Trophoblast cell (in vitro differentiated cells and primary cell): ENCODE measurements at regions not wholly inside any gene's neighbourhood (a gene's known extent, or its start where the extent isn't known, plus 50 kb on each side); places are given as distances from the start of the nearest gene placed in this dataset.

ENCODE experiments used
- DNase-seq, 2 donors: peaks; one replicate each; pipeline ENCODE4 v3.0.0-alpha.2; 2016
- H2AFZ ChIP-seq: 2 replicates; pipeline ENCODE4 v1.6.1; 2013; ENCODE audit warnings: low read length, moderate library complexity, mild to moderate bottlenecking; ENCODE audit not compliant: insufficient read depth, poor library complexity
- H2AK5ac ChIP-seq: 2 replicates; pipeline ENCODE4 v1.6.1; 2013; ENCODE audit warnings: mild to moderate bottlenecking, low read length
- H2BK120ac ChIP-seq: 2 replicates; pipeline ENCODE4 v1.6.1; 2013; ENCODE audit warnings: low read length, mild to moderate bottlenecking, moderate library complexity; ENCODE audit not compliant: insufficient read depth, poor library complexity
- H2BK12ac ChIP-seq: 2 replicates; pipeline ENCODE4 v1.6.1; 2013; ENCODE audit warnings: mild to moderate bottlenecking, low read length, moderate library complexity
- H2BK5ac ChIP-seq: 2 replicates; pipeline ENCODE4 v1.6.1; 2013; ENCODE audit warnings: low read length, low read depth, moderate library complexity, mild to moderate bottlenecking; ENCODE audit not compliant: poor library complexity
- H3K14ac ChIP-seq: 2 replicates; pipeline ENCODE4 v1.6.1; 2013; ENCODE audit warnings: mild to moderate bottlenecking, low read length
- H3K18ac ChIP-seq: 2 replicates; pipeline ENCODE4 v1.6.1; 2013; ENCODE audit warnings: mild to moderate bottlenecking, low read length
- H3K23ac ChIP-seq: 2 replicates; pipeline ENCODE4 v1.6.1; 2013; ENCODE audit warnings: low read length
- H3K27ac ChIP-seq: 2 replicates; pipeline ENCODE4 v1.5.1; 2013; ENCODE audit warnings: low read depth, mild to moderate bottlenecking, inconsistent platforms, low read length, moderate library complexity
- H3K27me3 ChIP-seq: 2 replicates; pipeline ENCODE4 v1.6.1; 2013; ENCODE audit warnings: inconsistent platforms, mild to moderate bottlenecking, low read length, moderate library complexity; ENCODE audit not compliant: insufficient read depth
- H3K36me3 ChIP-seq, 2 experiments: 1 replicate in 1 of 2; 2 replicates in 1 of 2; pipeline ENCODE4 v1.6.1; 2013; ENCODE audit warnings: low read length in 2 of 2, mild to moderate bottlenecking in 2 of 2, moderate library complexity in 1 of 2; ENCODE audit not compliant: insufficient read depth in 2 of 2, control insufficient read depth in 1 of 2
- H3K4ac ChIP-seq: 2 replicates; pipeline ENCODE4 v1.6.1; 2013; ENCODE audit warnings: low read depth, mild to moderate bottlenecking, low read length, moderate library complexity
- H3K4me1 ChIP-seq, 2 experiments: 1 replicate in 1 of 2; 2 replicates in 1 of 2; pipeline ENCODE4 v1.6.1; 2013; ENCODE audit warnings: low read length in 2 of 2, mild to moderate bottlenecking in 2 of 2, moderate library complexity in 1 of 2; ENCODE audit not compliant: insufficient read depth in 2 of 2, control insufficient read depth in 1 of 2
- H3K4me2 ChIP-seq: 2 replicates; pipeline ENCODE4 v1.6.1; 2013; ENCODE audit warnings: inconsistent platforms, mild to moderate bottlenecking, low read length, moderate library complexity
- H3K4me3 ChIP-seq: 2 replicates; pipeline ENCODE4 v1.5.1; 2013; ENCODE audit warnings: mild to moderate bottlenecking, low read depth, low read length, inconsistent platforms
- H3K79me1 ChIP-seq: one replicate; pipeline ENCODE4 v1.6.1; 2013; ENCODE audit warnings: low read length
- H3K79me2 ChIP-seq: 2 replicates; pipeline ENCODE4 v1.6.1; 2013; ENCODE audit warnings: low read length, mild to moderate bottlenecking; ENCODE audit not compliant: control insufficient read depth, insufficient read depth, poor library complexity
- H3K9ac ChIP-seq: 2 replicates; pipeline ENCODE4 v1.6.1; 2013; ENCODE audit warnings: mild to moderate bottlenecking, low read length
- H3K9me3 ChIP-seq: 2 replicates; pipeline ENCODE4 v1.6.1; 2013; ENCODE audit warnings: low read depth, mild to moderate bottlenecking, control low read depth, inconsistent platforms, low read length; ENCODE audit not compliant: insufficient read depth
- H4K12ac ChIP-seq: 2 replicates; pipeline ENCODE4 v1.6.1; 2013; ENCODE audit warnings: low read depth, mild to moderate bottlenecking, low read length, moderate library complexity
- H4K8ac ChIP-seq: 2 replicates; pipeline ENCODE4 v1.6.1; 2013; ENCODE audit warnings: low read depth, mild to moderate bottlenecking, low read length, moderate library complexity
- H4K91ac ChIP-seq: one replicate; pipeline ENCODE4 v1.6.1; 2013; ENCODE audit warnings: low read depth, mild to moderate bottlenecking, low read length, moderate library complexity
- WGBS: extraction: QIAGEN DNeasy Blood & Tissue Kit; methylation state at CpG from one replicate; pipeline ENCODE4 v1.1.7; 2013; ENCODE audit warnings: missing lambda C conversion rate; ENCODE audit not compliant: insufficient read length, insufficient coverage; ENCODE audit errors: extremely low coverage; 5-methylcytosine and 5-hydroxymethylcytosine counted together

DNA sequence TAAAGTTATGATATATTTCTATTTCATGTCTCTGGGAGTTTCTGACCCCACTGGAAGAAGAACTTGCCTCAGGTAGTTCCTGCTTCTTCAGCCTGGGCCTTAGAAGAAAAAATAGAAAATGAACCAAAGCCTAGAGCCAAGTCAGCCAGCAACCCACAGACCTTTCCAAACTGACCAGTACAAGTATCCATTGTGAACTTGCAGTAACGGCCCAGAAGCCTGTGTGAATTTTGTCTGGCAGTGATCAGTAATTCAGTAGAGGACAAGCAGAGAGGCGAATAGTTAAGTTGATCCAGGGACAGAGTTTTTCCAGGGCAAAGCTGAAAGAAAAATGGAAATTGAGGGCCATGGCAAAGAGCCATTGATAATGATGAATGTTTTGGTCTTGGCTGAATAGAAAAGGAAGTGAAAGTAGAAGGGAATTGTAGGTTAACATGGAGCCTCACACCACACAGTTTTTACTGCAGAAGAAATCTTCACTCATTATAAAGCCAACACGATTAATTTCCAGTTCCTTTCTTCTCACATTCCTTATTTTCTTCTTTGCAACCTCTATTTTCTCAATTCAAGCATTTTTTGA is 311.8 kb downstream of the BTG1 start:
- Histone ChIP-seq H4K91ac (no peak overlapping the region), H3K14ac (no peak overlapping the region), H3K9ac (no peak overlapping the region), H3K79me2 (no peaks in the 10 kb centered on the region), H2BK12ac (no peak overlapping the region), H3K4me2 (no peak overlapping the region), H3K36me3 (no peaks in the 10 kb centered on the region), H3K4ac (no peak overlapping the region), H4K12ac (no peak overlapping the region), H3K27ac (no peak overlapping the region), H3K4me3 (no peak overlapping the region), H4K8ac (no peak overlapping the region), H3K18ac (no peak overlapping the region), H2BK5ac (no peak overlapping the region), H3K23ac (no peak overlapping the region), H3K4me1 (no peaks in the 10 kb centered on the region), H2AFZ (no peak overlapping the region), H2BK120ac (no peak overlapping the region), H2AK5ac (no peak overlapping the region), H3K27me3 (no peaks in the 10 kb centered on the region), H3K9me3 (no peaks in the 10 kb centered on the region), H3K79me1 (no peaks in the 10 kb centered on the region)
- no CpG with 5 or more reads among the region's 3 CpGs for WGBS
- DNase-seq = no peak

DNA sequence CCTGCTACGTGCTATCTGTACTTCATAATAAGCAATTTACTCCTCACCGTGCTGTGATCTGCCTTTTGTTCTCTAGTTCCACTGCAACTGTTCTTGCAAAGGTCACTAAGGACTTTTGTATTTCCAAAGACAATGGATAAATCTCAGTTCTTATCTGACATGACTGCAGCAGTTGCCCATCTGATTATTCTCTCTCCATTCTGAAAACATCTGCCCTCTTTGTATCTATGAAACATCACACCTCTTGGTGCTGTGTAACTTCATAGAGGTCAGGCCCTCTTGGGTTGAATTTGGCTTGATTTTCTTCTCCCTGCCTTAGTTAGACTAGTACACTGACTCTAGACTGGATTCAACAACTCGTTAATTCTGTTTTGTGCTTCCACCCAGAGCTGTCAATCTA is 319.6 kb downstream of the BTG1 start:
- Histone ChIP-seq H4K91ac (no peak overlapping the region), H4K12ac (no peak overlapping the region), H3K9me3 (no peaks in the 10 kb centered on the region), H3K18ac (no peak overlapping the region), H3K23ac (no peak overlapping the region), H2BK120ac (no peak overlapping the region), H3K79me1 (no peaks in the 10 kb centered on the region), H3K27ac (no peak overlapping the region), H3K36me3 (no peaks in the 10 kb centered on the region), H2BK12ac (no peak overlapping the region), H2BK5ac (no peak overlapping the region), H3K79me2 (no peaks in the 10 kb centered on the region), H3K4me3 (no peak overlapping the region), H4K8ac (no peak overlapping the region), H2AFZ (no peak overlapping the region), H3K27me3 (no peaks in the 10 kb centered on the region), H3K4ac (no peak overlapping the region), H2AK5ac (no peak overlapping the region), H3K14ac (no peak overlapping the region), H3K4me1 (no peaks in the 10 kb centered on the region), H3K4me2 (no peak overlapping the region), H3K9ac (no peak overlapping the region)
- WGBS = no CpG with 5 or more reads among the region's 3 CpGs
- DNase-seq = no peak

DNA sequence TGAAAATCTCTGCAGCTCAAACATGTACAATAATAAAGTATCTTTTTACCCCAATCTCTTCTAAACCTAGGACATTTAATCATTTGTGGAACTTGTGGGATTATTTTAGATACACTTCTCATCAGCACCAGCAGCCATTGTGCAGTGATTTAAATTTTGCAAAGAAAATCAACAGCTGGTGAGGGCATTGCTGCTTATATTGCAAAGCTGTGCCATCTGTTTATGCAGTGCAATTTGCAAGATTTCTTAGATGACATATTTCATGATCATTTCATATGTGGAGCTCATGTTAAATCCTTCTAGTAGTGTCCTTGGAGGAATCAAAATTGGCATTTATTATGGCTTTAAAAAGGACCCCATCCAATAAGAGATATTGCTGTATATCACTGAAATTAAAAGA is 320.7 kb downstream of the BTG1 start:
- no peak overlapping the region for H4K8ac ChIP-seq
- no peak overlapping the region for H3K4ac ChIP-seq
- H2AFZ ChIP-seq = no peak overlapping the region
- H3K4me3 ChIP-seq = no peak overlapping the region
- no peak overlapping the region for H3K23ac ChIP-seq
- no peak overlapping the region for H3K27ac ChIP-seq
- H2BK12ac ChIP-seq = no peak overlapping the region
- H4K12ac ChIP-seq = no peak overlapping the region
- H3K18ac ChIP-seq = no peak overlapping the region
- no peak overlapping the region for H2BK5ac ChIP-seq
- no peak for DNase-seq
- H4K91ac ChIP-seq = no peak overlapping the region
- no peak overlapping the region for H3K9ac ChIP-seq
- no peak overlapping the region for H2AK5ac ChIP-seq
- no peaks in the 10 kb centered on the region for H3K36me3 ChIP-seq
- H3K27me3 ChIP-seq = no peaks in the 10 kb centered on the region
- H3K9me3 ChIP-seq = no peaks in the 10 kb centered on the region
- H2BK120ac ChIP-seq = no peak overlapping the region
- H3K4me2 ChIP-seq = no peak overlapping the region
- H3K14ac ChIP-seq = no peak overlapping the region
- no peaks in the 10 kb centered on the region for H3K4me1 ChIP-seq
- H3K79me2 ChIP-seq = no peaks in the 10 kb centered on the region
- no peaks in the 10 kb centered on the region for H3K79me1 ChIP-seq

DNA sequence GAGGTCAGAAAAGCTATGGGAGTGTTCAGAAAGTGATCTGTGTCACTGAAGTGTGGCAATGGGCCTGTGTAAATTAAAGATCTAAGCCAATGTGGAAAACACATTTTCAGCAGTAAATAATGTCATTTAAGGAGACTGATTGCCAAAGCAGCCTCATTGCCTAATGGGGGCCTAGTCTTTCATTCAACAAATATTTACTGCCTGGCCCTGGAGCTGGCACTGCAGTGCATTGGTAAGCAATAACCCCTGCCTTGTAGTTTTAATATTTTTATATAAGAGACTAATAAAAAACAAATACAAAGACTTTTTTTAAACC is 326.6 kb downstream of the BTG1 start:
- no peak for DNase-seq
- no peak overlapping the region for H3K9ac ChIP-seq

More for the DNA sequence above, 326.6 kb downstream of the BTG1 start:
- Histone ChIP-seq H3K36me3 (no peaks in the 10 kb centered on the region), H3K4me3 (no peak overlapping the region), H3K4me1 (no peaks in the 10 kb centered on the region), H3K4me2 (no peak overlapping the region), H4K91ac (no peak overlapping the region), H3K23ac (no peak overlapping the region), H2BK120ac (no peak overlapping the region), H2BK5ac (no peak overlapping the region), H3K79me2 (no peaks in the 10 kb centered on the region), H3K27ac (no peak overlapping the region), H3K79me1 (no peaks in the 10 kb centered on the region), H3K4ac (no peak overlapping the region), H2AK5ac (no peak overlapping the region), H2BK12ac (no peak overlapping the region), H3K18ac (no peak overlapping the region), H3K14ac (no peak overlapping the region), H3K9me3 (no peaks in the 10 kb centered on the region), H3K27me3 (no peaks in the 10 kb centered on the region), H4K8ac (no peak overlapping the region), H2AFZ (no peak overlapping the region), H4K12ac (no peak overlapping the region)
